Endothelial cell of umbilical vein (primary cell): ENCODE measurements at regions not wholly inside any gene's neighbourhood (a gene's known extent, or its start where the extent isn't known, plus 50 kb on each side); places are given as distances from the start of the nearest gene placed in this dataset.

ENCODE experiments used
- BruUV-seq: library from RNA; stranded (reverse); fragments of 400-500 nt; replicated peaks from 2 replicates; lab custom pipeline; 2021; lab: Mats Ljungman, UMichigan
- CTCF ChIA-PET: fragments of 300-600, 350-600 bp; sonication (Branson Sonifier 250); formaldehyde crosslinking; loops from one replicate; lab custom pipeline; 2021; ENCODE audit warnings: antibody characterized with exemption, inconsistent platforms; lab: Charles Lee
- POLR2A ChIA-PET: fragments of 300-600, 350-600 bp; sonication (Branson Sonifier 250); formaldehyde crosslinking; loops from one replicate; lab custom pipeline; 2021; ENCODE audit warnings: antibody characterized with exemption, inconsistent platforms; lab: Charles Lee
- DNase-seq: peaks from one replicate; pipeline ENCODE4 v3.0.0-alpha.2; 2011; ENCODE audit warnings: low read depth, low spot score
- FAIRE-seq: peaks from 2 replicates; lab custom pipeline; 2011; peaks lifted over from hg19 to GRCh38; lab: Jason Lieb, UNC
- H2AFZ ChIP-seq: 2 replicates; pipeline ENCODE4 v1.6.0; 2012; ENCODE audit warnings: low read depth, low read length, control low read depth, inconsistent platforms
- H3K27ac ChIP-seq: 2 replicates; pipeline ENCODE4 v1.5.1; 2011; ENCODE audit warnings: low read depth, mild to moderate bottlenecking, control low read depth, low read length, moderate library complexity; ENCODE audit not compliant: insufficient read depth
- H3K27me3 ChIP-seq, 2 experiments: 2 replicates each; pipeline versions ENCODE4 v1.6.0 to v1.6.1; 2011; ENCODE audit warnings: low read length in 2 of 2, mixed read lengths in 1 of 2; ENCODE audit not compliant: control insufficient read depth in 2 of 2, insufficient read depth in 2 of 2
- H3K36me3 ChIP-seq, 2 experiments: 2 replicates in 1 of 2; 3 replicates in 1 of 2; pipeline ENCODE4 v1.5.1; 2011; ENCODE audit warnings: low read length in 2 of 2, mild to moderate bottlenecking in 1 of 2, moderate library complexity in 1 of 2; ENCODE audit not compliant: control insufficient read depth in 2 of 2, insufficient read depth in 2 of 2; ENCODE audit errors: extremely low read depth in 1 of 2
- H3K4me1 ChIP-seq: 3 replicates; pipeline ENCODE4 v1.5.1; 2011; ENCODE audit warnings: mild to moderate bottlenecking, low read length; ENCODE audit not compliant: control insufficient read depth, insufficient read depth; ENCODE audit errors: extremely low read depth
- H3K4me2 ChIP-seq: 2 replicates; pipeline ENCODE4 v1.6.1; 2011; ENCODE audit warnings: low read length, control low read depth, mixed read lengths; ENCODE audit not compliant: insufficient read depth
- H3K4me3 ChIP-seq, 3 experiments: fragments of 200-600 bp in 1 of 3; sonication (generic), shearing (Covaris generic) in 1 of 3; replicated peaks in 1 of 3; 2 replicates each; pipeline ENCODE4 v1.5.1; 2011 to 2016; ENCODE audit warnings: control low read depth in 3 of 3, low read length in 3 of 3, mild to moderate bottlenecking in 2 of 3, inconsistent platforms in 1 of 3, low read depth in 1 of 3, moderate library complexity in 1 of 3; ENCODE audit not compliant: insufficient read depth in 1 of 3
- H3K79me2 ChIP-seq: 2 replicates; pipeline ENCODE4 v1.6.0; 2012; ENCODE audit warnings: low read length, inconsistent platforms; ENCODE audit not compliant: control insufficient read depth, insufficient read depth
- H3K9ac ChIP-seq: replicated peaks from 2 replicates; pipeline ENCODE3; 2011; ENCODE audit warnings: low read length, control low read depth; ENCODE audit not compliant: insufficient read depth; ENCODE audit errors: extremely low read depth
- H3K9me1 ChIP-seq: replicated peaks from 3 replicates; pipeline ENCODE4 v1.6.0; 2011; ENCODE audit warnings: mild to moderate bottlenecking, low read length; ENCODE audit not compliant: control insufficient read depth, insufficient read depth; ENCODE audit errors: extremely low read depth
- H3K9me3 ChIP-seq: replicated peaks from 2 replicates; pipeline ENCODE4 v1.5.1; 2012; ENCODE audit warnings: low read length, inconsistent platforms; ENCODE audit not compliant: control insufficient read depth, insufficient read depth
- H4K20me1 ChIP-seq: replicated peaks from 2 replicates; pipeline ENCODE3; 2011; ENCODE audit warnings: mild to moderate bottlenecking, low read length; ENCODE audit not compliant: control insufficient read depth, insufficient read depth; ENCODE audit errors: extremely low read depth
- FOS ChIP-seq: IDR thresholded peaks from 2 replicates; pipeline ENCODE4 v1.6.1; 2011; ENCODE audit warnings: mild to moderate bottlenecking, low read length, moderate library complexity, borderline replicate concordance; ENCODE audit not compliant: insufficient read depth
- GATA2 ChIP-seq: IDR thresholded peaks from 2 replicates; pipeline ENCODE4 v1.7.0; 2011; ENCODE audit warnings: low read depth, mild to moderate bottlenecking, moderate library complexity, mixed read lengths, low read length; ENCODE audit not compliant: insufficient read length, insufficient read depth
- dilution Hi-C: fragments of 300-500 bp; cut with MboI; formaldehyde crosslinking; loops from one replicate; pipeline ENCODE4 v1.15.0; 2019; ENCODE audit warnings: low sequenced_read_pairs; ENCODE audit not compliant: extremely low pct_ligation_motif_present
- intact Hi-C: fragments of 100-400 bp; cut with micrococcal nuclease; formaldehyde crosslinking; loops from one replicate; pipeline ENCODE4 v1.10.0; 2022

DNA sequence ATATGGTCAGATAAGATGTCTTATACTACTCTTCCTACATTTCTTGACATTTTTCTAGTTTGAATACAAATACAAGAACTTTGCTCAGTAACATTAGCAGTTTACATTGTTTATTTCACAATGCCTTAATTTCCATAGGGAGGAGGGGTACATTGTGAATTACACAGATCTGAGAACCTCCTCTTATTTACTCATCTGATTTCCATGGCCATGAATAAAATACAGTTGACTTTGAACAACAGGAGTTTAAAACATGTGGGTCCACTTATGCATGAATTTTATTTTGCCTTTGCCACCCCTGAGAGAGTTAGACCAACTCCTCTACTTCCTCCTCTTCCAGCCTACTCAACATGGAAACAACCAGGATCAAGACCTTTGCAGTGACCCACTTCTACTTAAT is 67.7 kb downstream of the MGST1 start:
- H3K4me3 ChIP-seq, result no peak overlapping the region
- dilution Hi-C loops, result no loop called here

DNA sequence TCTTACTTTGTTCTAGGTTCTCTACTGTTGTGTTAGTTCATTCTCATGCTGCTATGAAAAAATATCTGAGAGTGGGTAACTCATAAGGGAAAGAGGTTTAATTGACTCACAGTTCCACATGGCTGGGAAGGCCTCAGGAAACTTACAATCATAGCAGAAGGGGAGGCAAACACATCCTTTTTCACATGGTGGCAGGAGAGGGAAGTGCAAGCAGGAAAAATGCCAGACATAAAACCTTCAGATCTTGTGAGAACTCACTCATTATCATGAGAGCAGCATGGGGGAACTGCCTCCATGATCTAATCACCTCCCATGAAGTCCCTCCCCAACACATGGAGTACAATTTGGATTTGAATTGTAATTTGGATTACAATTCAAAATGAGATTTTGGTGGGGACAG is 69.6 kb downstream of the MGST1 start:
- Histone ChIP-seq H3K36me3 (no peaks in the 10 kb centered on the region), H3K27me3 (no peaks in the 10 kb centered on the region), H3K9ac (no peak overlapping the region), H3K79me2 (no peaks in the 10 kb centered on the region), H3K9me1 (no peaks in the 10 kb centered on the region), H3K27ac (no peak overlapping the region), H3K4me1 (no peaks in the 10 kb centered on the region), H2AFZ (no peak overlapping the region), H3K4me3 (no peak overlapping the region), H4K20me1 (no peaks in the 10 kb centered on the region), H3K4me2 (no peak overlapping the region), H3K9me3 (no peaks in the 10 kb centered on the region)
- no TSS peak for BruUV-seq
- intact Hi-C loops (no loop called here), dilution Hi-C loops (no loop called here)
- ChIA-PET CTCF (interaction anchor here (0.9 kb wide), 1 partner anchor 58 kb away, joined by 3 read pairs; no protein-coding TSS in a partner anchor), POLR2A (no interaction called here)
- no peak for DNase-seq
- TF ChIP-seq FOS, result no peak
- FAIRE-seq, result peak; percentile 52

More for the DNA sequence above, 67.7 kb downstream of the MGST1 start:
- Histone ChIP-seq H3K4me2 (no peak overlapping the region), H3K9ac (no peak overlapping the region), H3K9me1 (no peaks in the 10 kb centered on the region), H3K27ac (no peak overlapping the region), H3K9me3 (no peaks in the 10 kb centered on the region), H3K79me2 (no peaks in the 10 kb centered on the region), H3K4me1 (no peaks in the 10 kb centered on the region), H3K27me3 (no peaks in the 10 kb centered on the region), H2AFZ (no peak overlapping the region), H4K20me1 (no peaks in the 10 kb centered on the region), H3K36me3 (no peaks in the 10 kb centered on the region)
- DNase-seq (no peak), FAIRE-seq (no peak)
- CTCF ChIA-PET, result interaction anchor here (1.7 kb wide), 1 partner anchor 9 kb away, joined by 4 read pairs; no protein-coding TSS in a partner anchor
- TF ChIP-seq GATA2, result no peak
- POLR2A ChIA-PET, result no interaction called here
- intact Hi-C loops, result no loop called here
- no TSS peak for BruUV-seq
